ENCODE measurements at regions not wholly inside any gene's neighbourhood (a gene's known extent, or its start where the extent isn't known, plus 50 kb on each side); places are given as distances from the start of the nearest gene placed in this dataset.

DNA sequence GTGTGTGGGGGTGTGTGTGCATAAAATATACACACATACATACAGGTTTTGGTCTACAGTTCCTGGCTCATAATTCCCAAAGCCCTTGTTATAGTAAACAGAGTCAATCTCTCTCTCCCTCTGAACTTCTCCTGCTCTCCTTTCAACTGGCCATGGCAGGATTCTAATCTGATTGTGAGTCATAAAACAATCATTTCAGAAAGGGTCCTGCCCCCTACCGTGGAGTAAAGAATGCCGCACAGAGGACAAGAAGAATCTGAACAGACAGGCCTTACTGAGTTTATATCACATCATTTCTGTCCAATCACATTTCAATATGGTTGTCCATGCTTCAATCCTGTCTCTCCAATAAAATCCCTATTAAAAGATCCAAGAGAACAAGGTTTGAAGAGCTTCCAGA lies 416.9 kb downstream of the FRK start:
- no TSS peak for BruUV-seq (replicated peaks)
- DNase-seq (ENCODE audit: low read depth, low spot score) (no peak), ATAC-seq (no peak)
- Histone ChIP-seq H3K9me3 (ENCODE audit: control insufficient read depth, insufficient read depth, low read depth, low read length) (peaks cover 10% of the 10 kb centered on the region), H3K4me1 (ENCODE audit: control insufficient read depth, insufficient read depth, low read length) (no peaks in the 10 kb centered on the region), H3K27me3 (ENCODE audit: control insufficient read depth, insufficient read depth, low read length) (no peaks in the 10 kb centered on the region), H3K36me3 (ENCODE audit: control insufficient read depth, insufficient read depth, low read length) (no peaks in the 10 kb centered on the region), H3K4me3 (ENCODE audit: low read depth in 2 of 2, low read length in 2 of 2) (no peak overlapping the region), H3K27ac (ENCODE audit: low read length) (no peak overlapping the region)
- intact Hi-C loops (cut with micrococcal nuclease; ENCODE audit: unreplicated experiment) (no loop called here), in situ Hi-C loops (cut with HindIII; ENCODE audit: low pct_unique_long_range_greater_than_20kb, low sequenced_read_pairs) (no loop called here)
- ChIA-PET CTCF (no interaction called here), POLR2A (no interaction called here)
- TF ChIP-seq, protein P1, sequence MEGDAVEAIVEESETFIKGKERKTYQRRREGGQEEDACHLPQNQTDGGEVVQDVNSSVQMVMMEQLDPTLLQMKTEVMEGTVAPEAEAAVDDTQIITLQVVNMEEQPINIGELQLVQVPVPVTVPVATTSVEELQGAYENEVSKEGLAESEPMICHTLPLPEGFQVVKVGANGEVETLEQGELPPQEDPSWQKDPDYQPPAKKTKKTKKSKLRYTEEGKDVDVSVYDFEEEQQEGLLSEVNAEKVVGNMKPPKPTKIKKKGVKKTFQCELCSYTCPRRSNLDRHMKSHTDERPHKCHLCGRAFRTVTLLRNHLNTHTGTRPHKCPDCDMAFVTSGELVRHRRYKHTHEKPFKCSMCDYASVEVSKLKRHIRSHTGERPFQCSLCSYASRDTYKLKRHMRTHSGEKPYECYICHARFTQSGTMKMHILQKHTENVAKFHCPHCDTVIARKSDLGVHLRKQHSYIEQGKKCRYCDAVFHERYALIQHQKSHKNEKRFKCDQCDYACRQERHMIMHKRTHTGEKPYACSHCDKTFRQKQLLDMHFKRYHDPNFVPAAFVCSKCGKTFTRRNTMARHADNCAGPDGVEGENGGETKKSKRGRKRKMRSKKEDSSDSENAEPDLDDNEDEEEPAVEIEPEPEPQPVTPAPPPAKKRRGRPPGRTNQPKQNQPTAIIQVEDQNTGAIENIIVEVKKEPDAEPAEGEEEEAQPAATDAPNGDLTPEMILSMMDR (IDR thresholded peaks at IDR 0.05), result no peak
- TF ChIP-seq SIN3A (IDR thresholded peaks at IDR 0.05; ENCODE audit: borderline replicate concordance, insufficient read depth, low read depth, low read length), result no peak
- TF ChIP-seq, protein P2, sequence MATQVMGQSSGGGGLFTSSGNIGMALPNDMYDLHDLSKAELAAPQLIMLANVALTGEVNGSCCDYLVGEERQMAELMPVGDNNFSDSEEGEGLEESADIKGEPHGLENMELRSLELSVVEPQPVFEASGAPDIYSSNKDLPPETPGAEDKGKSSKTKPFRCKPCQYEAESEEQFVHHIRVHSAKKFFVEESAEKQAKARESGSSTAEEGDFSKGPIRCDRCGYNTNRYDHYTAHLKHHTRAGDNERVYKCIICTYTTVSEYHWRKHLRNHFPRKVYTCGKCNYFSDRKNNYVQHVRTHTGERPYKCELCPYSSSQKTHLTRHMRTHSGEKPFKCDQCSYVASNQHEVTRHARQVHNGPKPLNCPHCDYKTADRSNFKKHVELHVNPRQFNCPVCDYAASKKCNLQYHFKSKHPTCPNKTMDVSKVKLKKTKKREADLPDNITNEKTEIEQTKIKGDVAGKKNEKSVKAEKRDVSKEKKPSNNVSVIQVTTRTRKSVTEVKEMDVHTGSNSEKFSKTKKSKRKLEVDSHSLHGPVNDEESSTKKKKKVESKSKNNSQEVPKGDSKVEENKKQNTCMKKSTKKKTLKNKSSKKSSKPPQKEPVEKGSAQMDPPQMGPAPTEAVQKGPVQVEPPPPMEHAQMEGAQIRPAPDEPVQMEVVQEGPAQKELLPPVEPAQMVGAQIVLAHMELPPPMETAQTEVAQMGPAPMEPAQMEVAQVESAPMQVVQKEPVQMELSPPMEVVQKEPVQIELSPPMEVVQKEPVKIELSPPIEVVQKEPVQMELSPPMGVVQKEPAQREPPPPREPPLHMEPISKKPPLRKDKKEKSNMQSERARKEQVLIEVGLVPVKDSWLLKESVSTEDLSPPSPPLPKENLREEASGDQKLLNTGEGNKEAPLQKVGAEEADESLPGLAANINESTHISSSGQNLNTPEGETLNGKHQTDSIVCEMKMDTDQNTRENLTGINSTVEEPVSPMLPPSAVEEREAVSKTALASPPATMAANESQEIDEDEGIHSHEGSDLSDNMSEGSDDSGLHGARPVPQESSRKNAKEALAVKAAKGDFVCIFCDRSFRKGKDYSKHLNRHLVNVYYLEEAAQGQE (IDR thresholded peaks at IDR 0.05; ENCODE audit: insufficient read depth in 1 of 2, low read depth in 2 of 2, low read length in 1 of 2), result no peak
- TF ChIP-seq POLR2AphosphoS5 (IDR thresholded peaks at IDR 0.05; ENCODE audit: low read depth, low read length), result no peak
- no peak for TF ChIP-seq TCF7L2 (IDR thresholded peaks at IDR 0.05; ENCODE audit: low read depth, low read length)

DNA sequence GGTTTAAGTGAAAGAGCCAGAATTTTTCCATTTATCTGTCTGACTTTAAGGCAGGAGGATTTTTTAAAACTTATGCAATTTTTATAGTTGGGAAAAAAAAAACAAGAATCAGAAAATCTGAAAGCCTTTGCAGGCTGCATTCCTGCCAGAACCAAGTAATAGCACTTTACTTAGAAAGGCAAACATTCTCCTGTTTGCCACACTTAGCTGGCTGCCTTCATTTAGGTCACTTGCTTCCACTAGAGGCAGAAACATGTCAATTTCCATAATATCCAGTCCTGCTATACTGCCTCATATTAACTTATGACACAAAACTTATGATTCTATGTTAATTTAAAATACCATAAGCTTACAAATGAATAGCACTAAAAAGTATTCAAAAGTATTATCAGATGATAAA lies 425.8 kb downstream of the FRK start:
- no peaks in the 10 kb centered on the region for H3K36me3 ChIP-seq (ENCODE audit: control insufficient read depth, insufficient read depth, low read length)
- no peak overlapping the region for H3K4me3 ChIP-seq (ENCODE audit: low read depth in 2 of 2, low read length in 2 of 2)
- ChIA-PET POLR2A (no interaction called here), CTCF (no interaction called here)
- ATAC-seq, result no peak
- no peak overlapping the region for H3K27ac ChIP-seq (ENCODE audit: low read length)
- H3K9me3 ChIP-seq (ENCODE audit: control insufficient read depth, insufficient read depth, low read depth, low read length), result peaks cover 11% of the 10 kb centered on the region; the same call in 1 of the 2 replicates
- DNase-seq (ENCODE audit: low read depth, low spot score), result no peak
- H3K27me3 ChIP-seq (ENCODE audit: control insufficient read depth, insufficient read depth, low read length), result no peaks in the 10 kb centered on the region
- in situ Hi-C loops (cut with HindIII; ENCODE audit: low pct_unique_long_range_greater_than_20kb, low sequenced_read_pairs), result no loop called here
- no peaks in the 10 kb centered on the region for H3K4me1 ChIP-seq (ENCODE audit: control insufficient read depth, insufficient read depth, low read length)
- TF ChIP-seq TCF7L2 (IDR thresholded peaks at IDR 0.05; ENCODE audit: low read depth, low read length) (no peak), POLR2AphosphoS5 (IDR thresholded peaks at IDR 0.05; ENCODE audit: low read depth, low read length) (no peak)
- TF ChIP-seq, protein P2 (IDR thresholded peaks at IDR 0.05; ENCODE audit: insufficient read depth in 1 of 2, low read depth in 2 of 2, low read length in 1 of 2), result no peak
- intact Hi-C loops (cut with micrococcal nuclease; ENCODE audit: unreplicated experiment), result no loop called here
- BruUV-seq (replicated peaks), result no TSS peak
